Uterus (tissue), 2 donors: ENCODE measurements at regions not wholly inside any gene's neighbourhood (a gene's known extent, or its start where the extent isn't known, plus 50 kb on each side); places are given as distances from the start of the nearest gene placed in this dataset.

Experiments used
- CTCF ChIP-seq, 4 experiments: fragments of 200-600 bp in 2 of 4; fragments of 450-650 bp in 2 of 4; sonication (generic) in 2 of 4; IDR thresholded peaks; one replicate each; pipeline ENCODE4 v1.5.1; 2016 to 2019; ENCODE audit warnings: antibody characterized with exemption in 4 of 4, mild to moderate bottlenecking in 2 of 4, moderate library complexity in 1 of 4
- POLR2A ChIP-seq, 2 donors: fragments of 450-650 bp; IDR thresholded peaks; one replicate each; pipeline ENCODE4 v1.6.1; 2016; ENCODE audit warnings: antibody characterized with exemption in 2 of 2, mild to moderate bottlenecking in 1 of 2, moderate library complexity in 1 of 2

DNA sequence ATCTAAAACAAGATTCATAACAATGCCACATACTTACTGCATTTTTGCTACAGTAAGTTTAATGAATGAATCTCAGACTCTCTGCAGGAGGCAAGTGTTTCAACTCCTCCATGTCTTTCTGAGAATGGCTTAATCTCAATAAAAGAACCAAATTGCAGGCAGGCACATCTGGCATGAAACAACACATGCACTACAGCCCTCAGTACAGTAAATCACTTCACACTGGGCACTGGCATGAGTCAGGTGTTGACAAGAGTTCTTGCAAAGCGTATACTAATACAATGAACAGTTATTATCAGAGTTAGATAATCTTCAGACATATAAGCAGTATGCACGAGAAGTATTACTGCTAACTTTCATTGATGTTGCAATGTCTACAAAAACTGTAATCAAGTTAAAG, 1386.8 kb downstream of the MRPL39 start:
- TF ChIP-seq POLR2A (IDR thresholded peaks at IDR 0.05) (no peak), CTCF (IDR thresholded peaks at IDR 0.05) (no peak)
